OCI-LY7 (cell line): ENCODE measurements at regions not wholly inside any gene's neighbourhood (a gene's known extent, or its start where the extent isn't known, plus 50 kb on each side); places are given as distances from the start of the nearest gene placed in this dataset.

ENCODE experiments used
- CTCF ChIP-seq: fragments of 200-600 bp; sonication (generic); conservative IDR thresholded peaks from 2 replicates; pipeline ENCODE4 v1.5.1; 2014; ENCODE audit warnings: mild to moderate bottlenecking, antibody characterized with exemption, low read length, moderate library complexity, mixed read lengths
- EZH2phosphoT487 ChIP-seq: fragments of 200-600 bp; sonication (generic); IDR thresholded peaks from 2 replicates; pipeline ENCODE4 v1.6.1; 2018; ENCODE audit warnings: low read depth, borderline replicate concordance, mild to moderate bottlenecking, mixed run types, antibody characterized with exemption, low read length, moderate library complexity, mixed read lengths

- no peak for TF ChIP-seq CTCF
- TF ChIP-seq EZH2phosphoT487 = no peak
Measured at GRCh38 chr9:94159069-94159939, 75.0 kb downstream of the PTPDC1 start.
